GM12878 (cell line): ENCODE measurements at regions not wholly inside any gene's neighbourhood (a gene's known extent, or its start where the extent isn't known, plus 50 kb on each side); places are given as distances from the start of the nearest gene placed in this dataset.

ENCODE experiments used
- ATAC-seq: fragments of 200-7000 bp; cut with Tn5 transposase; 3 replicates; pipeline ENCODE4 v1.9.1; 2020; ENCODE audit warnings: mild to moderate bottlenecking, moderate library complexity
- BruUV-seq: library from RNA; stranded (reverse); fragments of 400-500 nt; replicated peaks from 2 replicates; lab custom pipeline; 2021; lab: Mats Ljungman, UMichigan
- CTCF ChIA-PET: fragments of 300-600 bp; sonication (Branson Sonifier 250); formaldehyde crosslinking; extraction: SDS; loops from one replicate; lab custom pipeline; 2021; ENCODE audit warnings: inconsistent platforms; lab: Yijun Ruan, JAX
- POLR2A ChIA-PET: fragments of 350-600 bp; formaldehyde crosslinking; extraction: SDS; loops from one replicate; lab custom pipeline; 2021; ENCODE audit warnings: inconsistent platforms; lab: Charles Lee
- RAD21 ChIA-PET: fragments of 300-600 bp; sonication (Branson Sonifier 250); formaldehyde crosslinking; loops from one replicate; lab custom pipeline; 2023; ENCODE audit warnings: antibody characterized with exemption; ENCODE audit not compliant: unreplicated experiment; lab: Charles Lee
- SMC1A ChIA-PET: fragments of 300-600 bp; sonication (Branson Sonifier 250); formaldehyde crosslinking; loops from one replicate; lab custom pipeline; 2023; ENCODE audit not compliant: unreplicated experiment, uncharacterized antibody; lab: Charles Lee
- DNase-seq: peaks from one replicate; pipeline ENCODE4 v3.0.0-alpha.2; 2011; ENCODE audit warnings: low read depth, low spot score
- FAIRE-seq: peaks from 3 replicates; lab custom pipeline; 2011; peaks lifted over from hg19 to GRCh38; lab: Jason Lieb, UNC
- H2AFZ ChIP-seq: 2 replicates; pipeline ENCODE4 v1.6.0; 2011; ENCODE audit warnings: low read depth, low read length, control low read depth; ENCODE audit not compliant: control insufficient read depth
- H3K27ac ChIP-seq: 2 replicates; pipeline ENCODE4 v1.5.1; 2011; ENCODE audit warnings: control low read depth; ENCODE audit not compliant: control insufficient read depth, insufficient read depth
- H3K27me3 ChIP-seq, 2 experiments: replicated peaks in 1 of 2; 2 replicates each; pipeline versions ENCODE4 v1.6.0 to v1.6.1; 2011; ENCODE audit warnings: low read length in 1 of 2; ENCODE audit not compliant: control insufficient read depth in 2 of 2, insufficient read depth in 2 of 2
- H3K36me3 ChIP-seq, 2 experiments: 2 replicates each; pipeline ENCODE4 v1.5.1; 2011; ENCODE audit warnings: low read length in 1 of 2; ENCODE audit not compliant: control insufficient read depth in 2 of 2, insufficient read depth in 2 of 2
- H3K4me1 ChIP-seq: 2 replicates; pipeline ENCODE4 v1.6.1; 2011; ENCODE audit warnings: mild to moderate bottlenecking, low read length, moderate library complexity, mixed read lengths; ENCODE audit not compliant: control insufficient read depth, insufficient read depth
- H3K4me2 ChIP-seq: 2 replicates; pipeline ENCODE4 v1.6.0; 2011; ENCODE audit warnings: control low read depth; ENCODE audit not compliant: control insufficient read depth, insufficient read depth
- H3K4me3 ChIP-seq: fragments of 200-600 bp; sonication (generic); 2 replicates; pipeline ENCODE4 v1.5.1; 2016
- H3K79me2 ChIP-seq: 2 replicates; pipeline ENCODE4 v1.6.0; 2011; ENCODE audit warnings: low read length; ENCODE audit not compliant: control insufficient read depth, insufficient read depth
- H3K9ac ChIP-seq: 2 replicates; pipeline ENCODE4 v1.8.0; 2011; ENCODE audit warnings: low read length, control low read depth, mixed read lengths; ENCODE audit not compliant: control insufficient read depth, insufficient read depth
- H3K9me3 ChIP-seq: replicated peaks from 3 replicates; pipeline ENCODE4 v1.5.1; 2011; ENCODE audit warnings: mild to moderate bottlenecking, low read length; ENCODE audit not compliant: control insufficient read depth, insufficient read depth
- H4K20me1 ChIP-seq: 2 replicates; pipeline ENCODE4 v1.6.0; 2011; ENCODE audit not compliant: control insufficient read depth, insufficient read depth
- ESRRA ChIP-seq: IDR thresholded peaks from 2 replicates; pipeline ENCODE4 v1.6.1; 2012; ENCODE audit warnings: mild to moderate bottlenecking, low read length, improper control_type of control experiment
- EZH2 ChIP-seq: IDR thresholded peaks from 2 replicates; pipeline ENCODE4 v1.6.1; 2012; ENCODE audit warnings: low read depth, mild to moderate bottlenecking, control low read depth, inconsistent platforms, low read length, borderline replicate concordance; ENCODE audit not compliant: control insufficient read depth
- NBN ChIP-seq: fragments of 450-650 bp; IDR thresholded peaks from 2 replicates; pipeline ENCODE4 v1.6.1; 2016
- NKRF ChIP-seq: fragments of 450-650 bp; conservative IDR thresholded peaks from 2 replicates; pipeline ENCODE4 v1.6.1; 2017; ENCODE audit warnings: mild to moderate bottlenecking, moderate library complexity
- SIX5 ChIP-seq: IDR thresholded peaks from 2 replicates; pipeline ENCODE4 v1.6.1; 2011; ENCODE audit warnings: mild to moderate bottlenecking, low read depth, low read length, moderate library complexity; ENCODE audit not compliant: severe bottlenecking
- SREBF2 ChIP-seq: IDR thresholded peaks from 2 replicates; pipeline ENCODE4 v1.6.1; 2012; ENCODE audit warnings: mild to moderate bottlenecking, low read length
- SUPT20H ChIP-seq: IDR thresholded peaks from 2 replicates; pipeline ENCODE4 v1.6.1; 2011; ENCODE audit warnings: low read depth, mild to moderate bottlenecking, low read length, moderate library complexity, borderline replicate concordance; ENCODE audit not compliant: control insufficient read depth
- ZBTB4 ChIP-seq: fragments of 450-650 bp; formaldehyde crosslinking; IDR thresholded peaks from 2 replicates; pipeline ENCODE4 v1.4.0; 2022; ENCODE audit warnings: mild to moderate bottlenecking, moderate library complexity
- ZNF207 ChIP-seq: fragments of 450-650 bp; IDR thresholded peaks from 2 replicates; pipeline ENCODE4 v1.6.1; 2014; ENCODE audit warnings: antibody characterized with exemption, mild to moderate bottlenecking, borderline replicate concordance
- ZNF687 ChIP-seq: fragments of 450-650 bp; IDR thresholded peaks from 2 replicates; pipeline ENCODE4 v1.6.1; 2017; ENCODE audit warnings: mild to moderate bottlenecking, moderate library complexity
- WGBS: methylation state at CpG from one replicate; pipeline ENCODE4 v1.1.6; 2016; ENCODE audit warnings: low lambda C conversion rate; ENCODE audit not compliant: insufficient replicate concordance, insufficient coverage; ENCODE audit errors: missing lambda C conversion rate; 5-methylcytosine and 5-hydroxymethylcytosine counted together
- in situ Hi-C: fragments of 300-500 bp; cut with MboI; formaldehyde crosslinking; loops from 9 replicates; pipeline ENCODE4 v1.14.3; 2018; ENCODE audit warnings: mixed read lengths
- intact Hi-C: fragments of 100-400 bp; cut with micrococcal nuclease; formaldehyde crosslinking; loops from one replicate; pipeline ENCODE4 v1.14.2; 2022; ENCODE audit not compliant: unreplicated experiment

- TF ChIP-seq NKRF (no peak), ESRRA (no peak)
- TF ChIP-seq, all 136 proteins: peak for 0
Observed at GRCh38 chr5:143730112-143730801, 81.7 kb upstream of the HMHB1 start (continued).

GRCh38 chr5:143729334-143729946 is 82.5 kb upstream of the HMHB1 start:
- Histone ChIP-seq H3K4me1 (no peaks in the 10 kb centered on the region), H3K9me3 (peaks cover 3% of the 10 kb centered on the region; the same call in 2 of the 3 replicates), H2AFZ (no peak overlapping the region), H3K36me3 (no peaks in the 10 kb centered on the region), H3K79me2 (no peaks in the 10 kb centered on the region), H3K9ac (no peak overlapping the region), H3K4me3 (no peak overlapping the region), H3K4me2 (no peak overlapping the region), H3K27ac (no peak overlapping the region), H3K27me3 (no peaks in the 10 kb centered on the region), H4K20me1 (no peaks in the 10 kb centered on the region)
- no peak for ATAC-seq
- ChIA-PET POLR2A (interaction anchor here (0.8 kb wide), 1 partner anchor 72 kb away, joined by 3 read pairs; no protein-coding TSS in a partner anchor), RAD21 (interaction anchor here (1.6 kb wide), 1 partner anchor 10 kb away, joined by 4 read pairs; no protein-coding TSS in a partner anchor), CTCF (interaction anchor here (1.2 kb wide), 2 partner anchors 12 to 100 kb away, joined by 3 read pairs; no protein-coding TSS in a partner anchor), SMC1A (interaction anchor here (1.0 to 1.9 kb wide), 8 partner anchors 8 to 87 kb away, joined by 3 to 10 read pairs (median 4); no protein-coding TSS in a partner anchor)
- WGBS: 100% methylated on average over 1 of the region's 1 CpG
- no peak for FAIRE-seq
- DNase-seq: no peak
- in situ Hi-C loops: no loop called here
- no TSS peak for BruUV-seq
- TF ChIP-seq ZNF207: no peak
- TF ChIP-seq EZH2: no peak
- no peak for TF ChIP-seq SREBF2
- TF ChIP-seq NBN: no peak
- TF ChIP-seq SUPT20H: no peak
- TF ChIP-seq ZBTB4 (CRISPR knock-in tag): no peak
- no peak for TF ChIP-seq SIX5
- no peak for TF ChIP-seq ZNF687
- intact Hi-C loops: no loop called here
